Trophoblast cell (in vitro differentiated cells and primary cell): ENCODE measurements at regions not wholly inside any gene's neighbourhood (a gene's known extent, or its start where the extent isn't known, plus 50 kb on each side); places are given as distances from the start of the nearest gene placed in this dataset.

ENCODE experiments used
- DNase-seq, 2 donors: peaks; one replicate each; pipeline ENCODE4 v3.0.0-alpha.2; 2016
- H2AFZ ChIP-seq: 2 replicates; pipeline ENCODE4 v1.6.1; 2013; ENCODE audit warnings: low read length, moderate library complexity, mild to moderate bottlenecking; ENCODE audit not compliant: insufficient read depth, poor library complexity
- H2AK5ac ChIP-seq: 2 replicates; pipeline ENCODE4 v1.6.1; 2013; ENCODE audit warnings: mild to moderate bottlenecking, low read length
- H2BK120ac ChIP-seq: 2 replicates; pipeline ENCODE4 v1.6.1; 2013; ENCODE audit warnings: low read length, mild to moderate bottlenecking, moderate library complexity; ENCODE audit not compliant: insufficient read depth, poor library complexity
- H2BK12ac ChIP-seq: 2 replicates; pipeline ENCODE4 v1.6.1; 2013; ENCODE audit warnings: mild to moderate bottlenecking, low read length, moderate library complexity
- H2BK5ac ChIP-seq: 2 replicates; pipeline ENCODE4 v1.6.1; 2013; ENCODE audit warnings: low read length, low read depth, moderate library complexity, mild to moderate bottlenecking; ENCODE audit not compliant: poor library complexity
- H3K14ac ChIP-seq: 2 replicates; pipeline ENCODE4 v1.6.1; 2013; ENCODE audit warnings: mild to moderate bottlenecking, low read length
- H3K18ac ChIP-seq: 2 replicates; pipeline ENCODE4 v1.6.1; 2013; ENCODE audit warnings: mild to moderate bottlenecking, low read length
- H3K23ac ChIP-seq: 2 replicates; pipeline ENCODE4 v1.6.1; 2013; ENCODE audit warnings: low read length
- H3K27ac ChIP-seq: 2 replicates; pipeline ENCODE4 v1.5.1; 2013; ENCODE audit warnings: low read depth, mild to moderate bottlenecking, inconsistent platforms, low read length, moderate library complexity
- H3K27me3 ChIP-seq: 2 replicates; pipeline ENCODE4 v1.6.1; 2013; ENCODE audit warnings: inconsistent platforms, mild to moderate bottlenecking, low read length, moderate library complexity; ENCODE audit not compliant: insufficient read depth
- H3K36me3 ChIP-seq, 2 experiments: 1 replicate in 1 of 2; 2 replicates in 1 of 2; pipeline ENCODE4 v1.6.1; 2013; ENCODE audit warnings: low read length in 2 of 2, mild to moderate bottlenecking in 2 of 2, moderate library complexity in 1 of 2; ENCODE audit not compliant: insufficient read depth in 2 of 2, control insufficient read depth in 1 of 2
- H3K4ac ChIP-seq: 2 replicates; pipeline ENCODE4 v1.6.1; 2013; ENCODE audit warnings: low read depth, mild to moderate bottlenecking, low read length, moderate library complexity
- H3K4me1 ChIP-seq, 2 experiments: 1 replicate in 1 of 2; 2 replicates in 1 of 2; pipeline ENCODE4 v1.6.1; 2013; ENCODE audit warnings: low read length in 2 of 2, mild to moderate bottlenecking in 2 of 2, moderate library complexity in 1 of 2; ENCODE audit not compliant: insufficient read depth in 2 of 2, control insufficient read depth in 1 of 2
- H3K4me2 ChIP-seq: 2 replicates; pipeline ENCODE4 v1.6.1; 2013; ENCODE audit warnings: inconsistent platforms, mild to moderate bottlenecking, low read length, moderate library complexity
- H3K4me3 ChIP-seq: 2 replicates; pipeline ENCODE4 v1.5.1; 2013; ENCODE audit warnings: mild to moderate bottlenecking, low read depth, low read length, inconsistent platforms
- H3K79me1 ChIP-seq: one replicate; pipeline ENCODE4 v1.6.1; 2013; ENCODE audit warnings: low read length
- H3K79me2 ChIP-seq: 2 replicates; pipeline ENCODE4 v1.6.1; 2013; ENCODE audit warnings: low read length, mild to moderate bottlenecking; ENCODE audit not compliant: control insufficient read depth, insufficient read depth, poor library complexity
- H3K9ac ChIP-seq: 2 replicates; pipeline ENCODE4 v1.6.1; 2013; ENCODE audit warnings: mild to moderate bottlenecking, low read length
- H3K9me3 ChIP-seq: 2 replicates; pipeline ENCODE4 v1.6.1; 2013; ENCODE audit warnings: low read depth, mild to moderate bottlenecking, control low read depth, inconsistent platforms, low read length; ENCODE audit not compliant: insufficient read depth
- H4K12ac ChIP-seq: 2 replicates; pipeline ENCODE4 v1.6.1; 2013; ENCODE audit warnings: low read depth, mild to moderate bottlenecking, low read length, moderate library complexity
- H4K8ac ChIP-seq: 2 replicates; pipeline ENCODE4 v1.6.1; 2013; ENCODE audit warnings: low read depth, mild to moderate bottlenecking, low read length, moderate library complexity
- H4K91ac ChIP-seq: one replicate; pipeline ENCODE4 v1.6.1; 2013; ENCODE audit warnings: low read depth, mild to moderate bottlenecking, low read length, moderate library complexity
- WGBS: extraction: QIAGEN DNeasy Blood & Tissue Kit; methylation state at CpG from one replicate; pipeline ENCODE4 v1.1.7; 2013; ENCODE audit warnings: missing lambda C conversion rate; ENCODE audit not compliant: insufficient read length, insufficient coverage; ENCODE audit errors: extremely low coverage; 5-methylcytosine and 5-hydroxymethylcytosine counted together

- Histone ChIP-seq H3K27me3 (no peaks in the 10 kb centered on the region), H3K9ac (no peak overlapping the region), H3K79me2 (no peaks in the 10 kb centered on the region), H3K23ac (no peak overlapping the region), H3K27ac (no peak overlapping the region), H3K4me1 (no peaks in the 10 kb centered on the region), H3K79me1 (no peaks in the 10 kb centered on the region), H4K91ac (no peak overlapping the region), H4K12ac (no peak overlapping the region), H3K36me3 (no peaks in the 10 kb centered on the region), H3K14ac (no peak overlapping the region), H2BK5ac (no peak overlapping the region), H3K4ac (no peak overlapping the region), H3K18ac (no peak overlapping the region), H3K4me2 (no peak overlapping the region), H2BK12ac (no peak overlapping the region), H4K8ac (no peak overlapping the region), H3K9me3 (peaks cover 2% of the 10 kb centered on the region), H2AK5ac (no peak overlapping the region), H2AFZ (no peak overlapping the region), H2BK120ac (no peak overlapping the region), H3K4me3 (no peak overlapping the region)
- DNase-seq = no peak
Measured at GRCh38 chr10:88182601-88182930, 319.1 kb downstream of the PTEN start.

DNA sequence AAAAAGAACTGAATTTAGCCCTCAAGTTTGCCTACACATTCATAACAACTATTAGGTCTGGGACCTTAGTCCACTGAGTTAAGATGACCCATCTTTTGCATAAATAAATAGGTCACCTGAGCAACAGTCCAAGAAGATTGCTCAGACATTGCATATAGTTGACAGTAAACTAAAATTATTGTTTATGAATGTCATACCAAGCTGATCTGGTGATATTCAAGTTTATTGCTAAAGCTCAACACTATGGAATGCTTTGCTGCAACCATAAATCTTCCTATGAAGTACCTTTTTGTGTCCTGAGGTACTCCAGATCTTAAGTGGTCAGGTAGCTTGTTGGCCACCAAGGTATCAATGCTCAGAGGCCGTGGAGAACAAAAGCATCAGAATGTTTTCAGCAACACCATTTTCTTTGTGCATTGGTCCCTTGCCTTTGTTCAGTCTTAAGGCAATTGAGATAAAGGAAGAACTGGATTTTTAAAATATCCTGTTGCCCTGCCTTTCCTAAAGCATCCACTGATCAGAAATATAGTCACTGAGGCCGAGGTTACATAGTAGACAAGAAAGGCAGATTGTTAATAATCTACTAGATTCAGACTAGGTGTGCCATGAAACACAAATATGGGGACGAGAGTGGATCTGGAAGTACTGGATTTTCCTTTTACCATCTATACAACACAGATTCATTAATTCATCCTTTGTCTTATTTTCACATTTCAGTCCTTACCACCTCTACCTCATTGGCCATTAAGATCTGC lies 321.3 kb downstream of the PTEN start:
- no peak overlapping the region for H3K14ac ChIP-seq
- no peaks in the 10 kb centered on the region for H3K27me3 ChIP-seq
- H3K79me2 ChIP-seq = no peaks in the 10 kb centered on the region
- no peak overlapping the region for H3K4me2 ChIP-seq
- no peaks in the 10 kb centered on the region for H3K4me1 ChIP-seq
- H4K91ac ChIP-seq = no peak overlapping the region
- H2AK5ac ChIP-seq = no peak overlapping the region
- no peak overlapping the region for H2BK5ac ChIP-seq
- H2BK12ac ChIP-seq = no peak overlapping the region
- WGBS = no CpG with 5 or more reads among the region's 3 CpGs
- no peak overlapping the region for H4K12ac ChIP-seq
- no peak overlapping the region for H3K4ac ChIP-seq
- H3K9ac ChIP-seq = no peak overlapping the region
- no peak overlapping the region for H3K27ac ChIP-seq
- DNase-seq = no peak
- no peaks in the 10 kb centered on the region for H3K9me3 ChIP-seq
- H3K36me3 ChIP-seq = no peaks in the 10 kb centered on the region
- H3K18ac ChIP-seq = no peak overlapping the region
- no peak overlapping the region for H3K23ac ChIP-seq
- no peak overlapping the region for H3K4me3 ChIP-seq
- no peak overlapping the region for H2BK120ac ChIP-seq
- no peak overlapping the region for H2AFZ ChIP-seq
- H3K79me1 ChIP-seq = no peaks in the 10 kb centered on the region
- no peak overlapping the region for H4K8ac ChIP-seq

GRCh38 chr10:88185830-88186229 lies 322.4 kb downstream of the PTEN start:
- no peak overlapping the region for H3K4ac ChIP-seq

GRCh38 chr10:88186335-88186734 lies 322.9 kb downstream of the PTEN start:
- H3K4me1 ChIP-seq = no peaks in the 10 kb centered on the region
- WGBS = no CpG with 5 or more reads among the region's 2 CpGs

More at GRCh38 chr10:88185830-88186229, 322.4 kb downstream of the PTEN start:
- Histone ChIP-seq H3K14ac (no peak overlapping the region), H2BK5ac (no peak overlapping the region), H3K36me3 (no peaks in the 10 kb centered on the region), H2AK5ac (no peak overlapping the region), H3K79me2 (no peaks in the 10 kb centered on the region), H3K4me1 (no peaks in the 10 kb centered on the region), H3K4me2 (no peak overlapping the region), H3K27ac (no peak overlapping the region), H3K18ac (no peak overlapping the region), H3K4me3 (no peak overlapping the region), H2BK120ac (no peak overlapping the region), H3K23ac (no peak overlapping the region), H3K9me3 (no peaks in the 10 kb centered on the region), H4K91ac (no peak overlapping the region), H4K8ac (no peak overlapping the region), H3K9ac (no peak overlapping the region), H2AFZ (no peak overlapping the region), H3K27me3 (no peaks in the 10 kb centered on the region), H4K12ac (no peak overlapping the region), H3K79me1 (no peaks in the 10 kb centered on the region), H2BK12ac (no peak overlapping the region)
- DNase-seq = no peak
- WGBS = no CpG with 5 or more reads among the region's 2 CpGs

More at GRCh38 chr10:88186335-88186734, 322.9 kb downstream of the PTEN start:
- Histone ChIP-seq H3K36me3 (no peaks in the 10 kb centered on the region), H3K4ac (no peak overlapping the region), H3K9ac (no peak overlapping the region), H3K4me2 (no peak overlapping the region), H2BK120ac (no peak overlapping the region), H4K91ac (no peak overlapping the region), H3K27ac (no peak overlapping the region), H3K14ac (no peak overlapping the region), H3K9me3 (no peaks in the 10 kb centered on the region), H3K79me1 (no peaks in the 10 kb centered on the region), H2BK5ac (no peak overlapping the region), H3K79me2 (no peaks in the 10 kb centered on the region), H3K23ac (no peak overlapping the region), H2AK5ac (no peak overlapping the region), H3K4me3 (no peak overlapping the region), H3K18ac (no peak overlapping the region), H4K8ac (no peak overlapping the region), H3K27me3 (no peaks in the 10 kb centered on the region), H4K12ac (no peak overlapping the region), H2BK12ac (no peak overlapping the region), H2AFZ (no peak overlapping the region)
- DNase-seq = no peak
